ENCODE measurements at regions not wholly inside any gene's neighbourhood (a gene's known extent, or its start where the extent isn't known, plus 50 kb on each side); places are given as distances from the start of the nearest gene placed in this dataset.

GRCh38 chr1:218069180-218069579 is 215.9 kb upstream of the RRP15 start:
- Mint-ChIP-seq H3K4me3 (no peak overlapping the region), H3K9me3 (no peaks in the 10 kb centered on the region), H3K4me1 (no peaks in the 10 kb centered on the region), H3K27me3 (ENCODE audit: low read depth) (peaks cover 29% of the 10 kb centered on the region), H3K27ac (no peak overlapping the region), H3K36me3 (no peaks in the 10 kb centered on the region)
- TF ChIP-seq CTCF (IDR thresholded peaks at IDR 0.05; ENCODE audit: unreplicated experiment), result no peak
- no peak for DNase-seq (ENCODE audit: low spot score in 2 of 2, unreplicated experiment in 2 of 2)

GRCh38 chr1:218073062-218073461 is 212.0 kb upstream of the RRP15 start:
- Mint-ChIP-seq H3K9me3 (peaks cover 4% of the 10 kb centered on the region), H3K4me3 (no peak overlapping the region), H3K36me3 (no peaks in the 10 kb centered on the region), H3K4me1 (no peaks in the 10 kb centered on the region), H3K27ac (no peak overlapping the region), H3K27me3 (ENCODE audit: low read depth) (peaks cover 27% of the 10 kb centered on the region)
- no peak for DNase-seq (ENCODE audit: low spot score in 2 of 2, unreplicated experiment in 2 of 2)
- no peak for TF ChIP-seq CTCF (IDR thresholded peaks at IDR 0.05; ENCODE audit: unreplicated experiment)

- Mint-ChIP-seq H3K4me3 (no peak overlapping the region), H3K27ac (no peak overlapping the region), H3K4me1 (no peaks in the 10 kb centered on the region), H3K36me3 (no peaks in the 10 kb centered on the region), H3K27me3 (ENCODE audit: low read depth) (peaks cover 47% of the 10 kb centered on the region), H3K9me3 (peaks cover 4% of the 10 kb centered on the region)
- no peak for TF ChIP-seq CTCF (IDR thresholded peaks at IDR 0.05; ENCODE audit: unreplicated experiment)
- DNase-seq (ENCODE audit: low spot score in 2 of 2, unreplicated experiment in 2 of 2), result no peak
Observed at GRCh38 chr1:218078916-218079315, 206.2 kb upstream of the RRP15 start.

- TF ChIP-seq CTCF (IDR thresholded peaks at IDR 0.05; ENCODE audit: unreplicated experiment), result no peak
- Mint-ChIP-seq H3K9me3 (peaks cover 4% of the 10 kb centered on the region), H3K27me3 (ENCODE audit: low read depth) (peaks cover 49% of the 10 kb centered on the region), H3K4me3 (no peak overlapping the region), H3K27ac (no peak overlapping the region), H3K4me1 (no peaks in the 10 kb centered on the region), H3K36me3 (no peaks in the 10 kb centered on the region)
- no peak for DNase-seq (ENCODE audit: low spot score in 2 of 2, unreplicated experiment in 2 of 2)
Observed at GRCh38 chr1:218079347-218079746, 205.7 kb upstream of the RRP15 start.

- no peak for TF ChIP-seq CTCF (IDR thresholded peaks at IDR 0.05; ENCODE audit: unreplicated experiment)
- H3K9me3 Mint-ChIP-seq, result peaks cover 4% of the 10 kb centered on the region
- no peaks in the 10 kb centered on the region for H3K4me1 Mint-ChIP-seq
- peaks cover 51% of the 10 kb centered on the region for H3K27me3 Mint-ChIP-seq (ENCODE audit: low read depth)
- DNase-seq (ENCODE audit: low spot score in 2 of 2, unreplicated experiment in 2 of 2), result no peak
- no peaks in the 10 kb centered on the region for H3K36me3 Mint-ChIP-seq
- H3K4me3 Mint-ChIP-seq, result no peak overlapping the region
- H3K27ac Mint-ChIP-seq, result no peak overlapping the region
Observed at GRCh38 chr1:218079820-218080219, 205.3 kb upstream of the RRP15 start.

GRCh38 chr1:218080863-218081262 is 204.2 kb upstream of the RRP15 start:
- H3K4me3 Mint-ChIP-seq, result no peak overlapping the region
- H3K4me1 Mint-ChIP-seq, result no peaks in the 10 kb centered on the region
- no peak for DNase-seq (ENCODE audit: low spot score in 2 of 2, unreplicated experiment in 2 of 2)
- H3K36me3 Mint-ChIP-seq, result no peaks in the 10 kb centered on the region
- peaks cover under 1% of the 10 kb centered on the region for H3K9me3 Mint-ChIP-seq
- TF ChIP-seq CTCF (IDR thresholded peaks at IDR 0.05; ENCODE audit: unreplicated experiment), result no peak
- no peak overlapping the region for H3K27ac Mint-ChIP-seq
- peaks cover 50% of the 10 kb centered on the region for H3K27me3 Mint-ChIP-seq (ENCODE audit: low read depth)

Measured in mesothelial cell of epicardium (in vitro differentiated cells).